ENCODE measurements at regions not wholly inside any gene's neighbourhood (a gene's known extent, or its start where the extent isn't known, plus 50 kb on each side); places are given as distances from the start of the nearest gene placed in this dataset.

DNA sequence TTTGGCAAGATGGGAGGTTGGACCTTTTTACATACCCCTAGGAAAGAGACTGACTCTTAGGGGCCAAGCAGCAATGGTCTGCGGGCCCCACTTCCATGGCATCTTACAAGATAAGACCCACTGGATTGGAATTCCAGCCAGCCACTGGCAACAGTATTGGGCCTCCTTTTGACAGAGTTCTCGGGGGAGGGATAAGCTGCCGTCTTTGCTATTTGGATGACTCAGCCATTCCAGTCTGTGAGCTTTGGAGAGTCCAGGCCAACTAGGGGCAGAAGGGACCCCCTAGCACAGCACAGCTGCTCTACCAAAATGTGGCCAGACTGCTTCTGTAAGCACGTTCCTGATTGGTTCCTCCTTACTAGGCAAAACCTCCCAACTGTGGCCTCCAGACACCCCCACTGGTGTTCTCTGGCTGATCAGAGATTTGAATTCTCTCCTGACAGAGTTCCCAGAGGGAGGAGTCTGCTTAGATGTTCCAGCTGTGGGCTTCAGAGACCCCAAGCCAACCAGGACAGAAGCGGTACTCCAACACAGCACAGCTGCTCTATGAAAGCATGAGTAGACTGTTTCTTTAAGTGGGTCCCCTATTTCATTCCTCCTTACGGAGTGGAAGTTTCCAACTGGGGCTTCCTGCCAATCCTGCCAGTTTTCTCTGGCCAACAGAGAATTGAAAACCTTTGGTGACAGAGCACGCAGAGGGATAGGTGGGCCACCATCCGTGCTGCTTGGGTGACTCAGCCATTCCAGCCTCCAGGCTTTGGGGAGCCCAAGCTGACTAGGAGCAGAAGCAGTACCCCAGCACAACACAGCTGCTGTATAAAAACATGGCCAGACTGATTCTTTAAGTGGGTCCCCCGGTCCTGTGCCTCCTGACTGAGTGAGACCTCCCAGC lies 672.1 kb upstream of the RIOK2 start:
- DNase-seq = no peak

DNA sequence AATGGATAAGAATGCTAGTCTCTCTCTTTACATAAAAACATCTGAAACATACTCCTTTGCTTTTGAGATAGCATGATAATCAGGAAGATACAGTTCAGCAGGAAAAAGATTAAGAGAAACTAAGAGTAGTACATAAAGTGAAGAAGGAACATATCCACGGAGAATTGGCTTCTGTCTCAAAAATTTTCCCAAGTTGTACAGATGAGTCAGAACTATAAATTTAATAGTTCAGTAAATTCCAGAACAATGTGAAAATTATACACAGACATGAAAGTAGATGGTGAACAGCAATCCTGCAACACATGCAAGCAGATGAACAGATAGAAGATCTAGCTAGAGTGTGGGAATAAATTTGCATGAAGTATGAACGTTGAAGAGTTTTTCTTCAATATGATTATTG lies 691.4 kb upstream of the RIOK2 start:
- no peak for DNase-seq

DNA sequence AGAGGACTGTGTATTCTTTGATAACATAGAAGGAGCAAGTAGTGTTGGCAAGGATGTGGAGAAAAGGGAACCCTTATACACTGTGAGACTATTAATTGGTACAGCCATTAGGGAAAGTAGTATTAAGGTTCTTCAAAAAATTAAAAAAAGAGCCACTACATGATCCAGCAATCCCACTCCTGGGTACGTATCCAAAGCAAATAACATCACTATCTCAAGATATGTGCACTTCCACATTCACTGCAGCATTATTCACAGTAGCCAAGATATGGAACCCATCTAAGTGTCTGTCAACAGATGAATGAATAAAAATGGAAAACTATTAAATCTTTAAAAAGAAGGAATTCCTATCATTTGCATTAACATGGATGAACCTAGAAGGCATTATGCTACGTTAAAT lies 693.2 kb upstream of the RIOK2 start:
- no peak for DNase-seq

DNA sequence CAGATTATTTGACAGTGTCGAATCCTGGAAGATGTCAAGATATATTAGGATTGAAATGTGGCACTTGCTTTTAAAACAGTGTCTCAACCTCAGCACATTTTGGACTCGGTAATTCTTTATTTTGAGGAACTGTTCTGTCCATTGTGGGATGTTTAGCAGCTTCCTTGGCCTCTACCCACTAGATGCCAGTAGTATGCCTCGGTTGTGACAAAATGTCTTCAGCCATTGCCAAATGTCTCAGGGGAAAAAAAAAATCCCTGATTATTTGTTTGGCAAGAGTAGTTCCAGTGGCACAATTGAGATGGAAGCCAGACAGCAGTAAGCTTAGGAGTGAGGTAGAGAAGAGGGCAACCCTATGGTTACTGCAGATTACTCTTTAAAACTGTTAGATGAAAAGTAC lies 694.5 kb upstream of the RIOK2 start:
- no peak for DNase-seq

DNA sequence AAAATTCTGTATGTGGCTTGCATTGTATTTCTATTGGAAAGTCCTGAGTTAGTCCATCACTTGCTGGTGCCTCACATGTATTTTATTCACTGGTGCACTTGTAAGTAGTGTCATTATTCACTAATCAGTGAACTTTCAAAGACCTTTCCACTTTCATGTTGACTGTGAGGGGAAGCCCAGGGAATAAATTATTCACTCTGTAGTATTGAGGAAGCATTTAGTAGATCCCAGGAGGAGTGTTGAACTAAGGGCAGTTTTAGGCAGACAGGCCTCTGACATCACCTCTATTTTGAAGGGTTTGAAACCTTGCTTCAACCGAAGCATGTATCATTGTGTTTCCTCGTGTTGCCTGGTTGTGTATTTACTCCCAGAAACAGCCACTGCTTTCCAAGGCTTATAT lies 705.4 kb upstream of the RIOK2 start:
- DNase-seq = no peak

DNA sequence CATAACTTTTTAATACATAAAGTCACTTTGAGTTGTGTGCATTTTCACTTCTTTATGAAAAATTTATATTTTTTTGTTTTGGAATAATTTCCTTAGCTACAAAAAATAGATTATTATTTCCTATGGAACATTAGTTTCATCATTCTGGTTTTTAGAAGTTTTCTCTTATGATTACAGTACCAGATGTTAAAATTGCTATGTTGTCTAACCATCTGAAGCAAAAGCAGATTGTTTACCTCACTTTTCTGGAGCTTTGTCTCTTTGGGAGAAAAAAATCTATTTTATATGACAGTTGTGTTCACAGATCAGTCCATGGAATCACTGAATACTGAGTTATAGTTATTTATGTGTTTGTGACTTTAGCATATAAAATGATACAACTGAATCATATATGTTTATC lies 708.9 kb upstream of the RIOK2 start:
- DNase-seq = no peak

DNA sequence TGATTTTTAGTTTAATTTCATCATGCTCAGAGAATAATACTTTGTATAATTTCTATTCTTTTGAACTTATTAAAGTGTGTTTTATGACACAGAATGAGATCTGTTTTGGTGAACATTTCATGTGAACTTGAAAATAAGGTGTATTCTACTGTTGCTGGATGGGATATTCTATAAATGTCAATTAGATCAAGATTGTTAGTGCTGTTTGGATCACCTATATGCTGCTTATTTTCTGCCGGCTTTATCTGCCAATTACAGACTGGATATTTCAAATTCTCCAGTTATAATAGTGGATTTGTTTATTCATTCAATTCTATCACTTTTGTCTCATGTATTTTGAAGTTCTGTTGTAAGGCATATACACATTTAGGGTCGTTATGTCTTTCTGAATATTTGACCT lies 720.7 kb upstream of the RIOK2 start:
- no peak for DNase-seq

DNA sequence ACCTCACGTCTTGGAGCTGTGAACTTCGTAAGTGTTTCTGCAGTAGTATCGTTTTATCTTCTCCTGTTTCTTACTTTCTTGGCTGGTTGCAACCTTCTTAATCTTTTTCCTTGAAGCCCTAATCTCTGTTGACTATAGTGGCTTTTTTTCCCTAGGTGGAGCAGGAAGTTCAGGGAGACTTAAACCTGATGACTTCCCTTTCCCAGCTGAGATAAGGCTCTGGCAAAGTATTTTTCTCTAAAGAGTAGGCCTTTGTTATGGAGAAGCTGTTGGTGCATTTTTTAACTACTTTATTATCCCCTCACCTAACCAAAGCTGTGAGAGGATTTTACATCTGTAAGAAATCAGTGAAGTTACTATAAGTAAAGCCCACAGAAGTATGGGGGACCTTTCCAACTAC lies 723.1 kb upstream of the RIOK2 start:
- no peak for DNase-seq

DNA sequence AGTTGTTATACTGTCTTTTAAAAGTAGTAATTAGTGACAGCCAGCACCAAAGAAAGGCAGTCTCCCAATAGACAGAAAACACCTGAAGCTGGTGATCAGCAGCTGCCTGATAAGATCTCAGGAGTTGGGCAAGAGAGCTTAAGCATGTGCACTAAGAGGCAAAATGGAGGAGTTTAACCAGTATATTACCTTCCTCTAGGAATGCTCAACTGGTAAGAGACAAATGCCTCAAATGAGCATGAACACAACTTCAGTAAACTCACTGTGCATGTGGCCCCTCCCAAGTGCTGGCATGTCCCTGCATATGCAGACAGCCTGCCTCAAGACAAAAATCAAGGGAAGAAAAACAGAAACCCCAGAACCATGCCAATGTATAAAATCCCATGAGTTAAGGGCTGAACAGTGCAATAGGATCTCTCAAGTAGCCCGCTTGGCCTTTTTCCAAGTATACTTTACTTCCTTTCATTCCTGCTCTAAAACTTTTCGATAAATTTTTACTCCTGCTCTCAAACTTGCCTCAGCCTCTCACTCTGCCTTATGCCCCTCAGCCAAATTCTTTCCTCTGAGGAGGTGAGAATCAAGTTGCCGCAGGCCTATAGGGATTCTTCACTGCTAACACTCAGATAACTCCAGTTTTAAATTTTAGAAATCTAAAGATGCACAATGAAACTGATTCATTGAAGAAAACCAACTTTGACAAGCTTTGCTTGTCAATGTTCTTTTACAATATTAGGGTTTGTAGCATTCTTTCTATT lies 724.8 kb upstream of the RIOK2 start:
- no peak for DNase-seq

DNA sequence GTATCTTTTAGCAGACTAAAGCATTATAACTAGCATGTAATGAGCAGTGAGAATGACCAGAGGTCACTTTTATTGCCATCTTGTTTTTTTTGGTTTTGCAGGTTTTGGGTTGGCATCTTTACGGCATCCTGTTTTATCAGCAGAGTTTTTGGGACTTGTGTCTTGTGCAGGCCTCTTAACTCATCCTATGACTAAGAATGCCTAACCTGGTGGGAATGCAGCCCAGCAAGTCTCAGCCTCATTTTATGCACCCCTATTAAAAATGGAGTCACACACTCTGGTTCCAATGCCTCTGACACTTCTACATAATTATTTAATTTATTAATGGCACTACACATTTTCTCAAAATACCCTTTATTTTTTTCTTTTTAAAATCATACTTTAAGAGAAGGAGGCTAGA lies 726.5 kb upstream of the RIOK2 start:
- DNase-seq = no peak

DNA sequence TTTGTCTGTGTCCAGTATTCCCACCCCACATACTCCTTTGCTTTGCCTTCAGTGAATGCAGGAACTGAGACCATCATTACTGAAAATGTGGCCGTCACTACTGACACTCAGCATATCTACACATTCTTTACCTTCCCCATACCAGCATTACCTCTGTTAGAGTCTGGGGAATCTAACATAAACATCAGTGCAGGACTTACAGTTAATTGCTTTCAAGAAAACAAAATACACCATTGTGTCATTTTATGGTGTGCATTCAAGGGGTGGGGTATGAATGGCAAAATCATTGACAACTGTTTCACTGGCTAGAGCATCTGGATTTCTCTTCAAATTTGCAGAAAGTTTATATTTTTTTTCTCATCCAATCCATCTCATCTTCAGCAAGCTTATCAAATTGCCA lies 731.4 kb upstream of the RIOK2 start:
- DNase-seq = no peak

DNA sequence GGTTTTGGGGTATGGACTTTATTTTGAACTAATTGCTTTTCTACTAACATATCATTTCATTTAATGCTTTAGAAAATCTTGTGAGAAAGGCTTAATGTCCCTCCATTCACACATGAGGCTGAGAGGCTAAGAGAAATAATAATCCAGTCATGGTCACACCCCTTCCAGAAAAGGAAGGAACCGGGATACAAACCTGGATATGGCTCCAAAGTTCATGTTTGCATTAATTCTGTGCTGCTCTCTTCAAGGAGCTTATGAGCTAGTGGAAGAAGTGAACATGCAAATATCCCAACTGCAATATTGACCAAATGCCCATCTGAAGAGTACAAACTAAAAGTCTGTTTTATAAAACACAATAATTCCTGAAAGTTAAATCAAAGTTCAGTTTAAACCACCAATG lies 732.1 kb upstream of the RIOK2 start:
- no peak for DNase-seq

DNA sequence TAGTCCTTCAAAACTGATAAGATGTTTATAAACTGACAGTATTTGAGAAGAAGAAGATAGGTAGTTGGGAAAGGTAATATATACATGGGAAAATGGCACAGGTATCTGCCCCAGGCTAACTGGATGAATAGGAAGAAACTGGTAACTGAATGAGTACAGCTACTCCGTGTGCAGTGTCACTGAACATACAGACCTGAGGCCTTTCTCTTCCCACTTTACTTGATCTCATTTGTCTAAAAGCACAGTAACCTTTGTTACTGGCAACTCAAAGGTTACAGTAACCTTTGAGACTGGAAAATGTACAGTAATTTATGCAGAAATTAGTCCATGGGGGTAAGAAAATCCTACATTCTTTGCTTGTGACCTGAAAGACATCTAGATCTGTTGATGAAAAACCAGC lies 735.0 kb upstream of the RIOK2 start:
- DNase-seq = no peak

DNA sequence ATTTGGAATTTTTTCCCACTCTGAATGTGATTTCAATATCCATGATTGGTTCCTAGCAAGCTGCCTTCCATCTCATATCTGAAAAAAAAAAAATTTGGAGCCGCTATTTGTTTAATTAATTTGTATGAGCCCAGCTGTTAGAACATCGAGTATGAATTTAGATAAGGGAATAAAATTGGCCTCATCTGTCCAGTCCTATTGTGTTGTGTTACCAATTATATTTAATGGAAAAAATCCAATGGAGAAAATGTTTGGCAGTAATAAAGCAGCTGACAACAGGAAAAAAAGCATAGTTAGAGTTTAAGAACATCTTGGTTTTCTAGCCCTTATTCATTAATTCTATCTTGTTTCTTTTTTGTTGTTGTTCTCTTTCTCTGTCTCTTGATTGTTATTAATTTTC lies 735.6 kb upstream of the RIOK2 start:
- DNase-seq = no peak

DNA sequence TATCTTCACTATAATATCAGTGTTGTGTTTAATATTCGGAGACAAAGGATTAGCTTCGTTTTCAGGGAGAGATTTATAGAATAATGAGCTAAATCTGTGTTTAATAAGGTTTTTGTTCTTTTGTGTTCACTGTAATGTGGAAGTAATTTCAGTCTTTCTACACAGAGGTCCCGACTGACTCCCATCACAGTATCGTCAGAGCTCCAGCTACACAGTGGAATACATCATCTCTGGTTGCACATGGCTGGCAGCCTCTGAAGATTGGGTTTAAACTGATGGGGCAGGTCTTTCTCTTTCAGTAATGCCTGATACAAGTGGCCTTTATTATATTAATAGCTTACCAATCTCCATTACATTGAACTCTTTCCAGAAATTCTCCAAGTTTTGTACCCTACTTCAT lies 736.7 kb upstream of the RIOK2 start:
- no peak for DNase-seq

DNA sequence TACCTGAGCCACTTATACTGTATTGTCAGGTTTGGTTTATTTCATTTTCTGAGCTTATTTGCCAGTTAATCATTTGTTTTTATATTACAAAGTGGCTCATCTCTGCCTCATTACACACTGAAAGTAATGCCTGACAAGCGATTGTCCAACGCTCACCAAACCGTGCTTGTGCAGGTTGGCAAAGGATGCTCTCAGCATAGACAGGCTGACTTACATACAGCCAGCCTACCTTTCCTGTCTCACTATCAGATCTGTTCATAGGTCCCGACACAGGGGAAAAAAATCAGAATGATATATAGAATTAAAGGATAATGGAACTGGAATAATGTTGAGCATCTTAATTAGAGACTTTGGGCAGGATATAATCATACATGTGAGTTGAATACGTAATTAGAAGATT lies 739.7 kb upstream of the RIOK2 start:
- no peak for DNase-seq

DNA sequence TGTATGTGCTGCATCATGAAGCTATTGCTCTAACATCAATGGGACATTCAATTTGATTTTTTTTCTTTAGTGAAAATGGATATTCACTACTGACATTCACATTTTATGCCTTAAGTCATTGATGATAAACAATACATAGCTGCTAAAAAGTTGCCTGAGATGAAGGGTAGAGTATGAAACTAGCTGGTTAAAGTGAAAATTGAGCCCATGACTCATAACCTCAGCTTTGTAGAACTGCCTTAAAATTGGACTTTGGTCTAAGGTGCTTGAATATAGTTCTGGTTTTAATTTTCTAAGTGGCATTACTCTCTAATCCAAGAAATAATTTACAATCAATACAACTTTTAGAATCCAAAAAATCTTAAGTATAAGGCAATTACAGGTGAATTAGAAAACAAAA lies 740.4 kb upstream of the RIOK2 start:
- no peak for DNase-seq

DNA sequence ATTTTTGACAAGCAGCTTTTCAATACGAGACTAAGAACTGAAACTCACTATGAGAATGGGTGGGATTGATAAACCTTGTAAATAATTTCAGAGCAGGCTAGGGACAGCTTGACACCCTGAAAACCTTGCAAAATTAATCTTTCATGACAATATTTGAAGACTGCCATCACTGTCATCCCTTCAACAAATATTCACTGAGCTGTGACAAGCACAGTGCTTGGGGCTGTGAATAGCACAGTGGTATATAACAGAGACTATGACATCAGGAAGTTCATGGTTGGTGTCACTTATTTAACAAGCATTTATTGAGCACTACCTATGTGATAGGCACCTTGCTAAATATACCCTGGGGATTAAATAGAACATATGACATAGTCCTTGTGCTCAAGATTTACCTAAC lies 741.0 kb upstream of the RIOK2 start:
- no peak for DNase-seq

DNA sequence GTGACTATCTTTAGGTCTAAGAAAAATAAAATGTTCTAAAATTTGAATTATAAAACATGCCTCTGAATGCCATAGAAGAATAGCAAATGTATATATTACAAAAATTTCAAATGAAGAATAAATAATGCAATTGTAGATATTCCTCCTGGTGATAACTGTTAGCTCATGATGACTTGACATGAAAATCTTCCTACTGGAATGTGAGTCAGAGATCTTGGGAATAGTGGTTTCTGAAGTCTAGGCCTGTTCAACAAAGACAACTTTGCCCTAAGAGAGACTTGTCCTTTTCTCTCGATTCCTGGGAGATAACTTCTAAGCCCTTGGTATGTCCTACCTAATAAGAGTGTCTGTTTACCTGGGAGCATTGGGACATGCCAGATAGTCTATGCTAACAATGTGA lies 746.3 kb upstream of the RIOK2 start:
- no peak for DNase-seq

DNA sequence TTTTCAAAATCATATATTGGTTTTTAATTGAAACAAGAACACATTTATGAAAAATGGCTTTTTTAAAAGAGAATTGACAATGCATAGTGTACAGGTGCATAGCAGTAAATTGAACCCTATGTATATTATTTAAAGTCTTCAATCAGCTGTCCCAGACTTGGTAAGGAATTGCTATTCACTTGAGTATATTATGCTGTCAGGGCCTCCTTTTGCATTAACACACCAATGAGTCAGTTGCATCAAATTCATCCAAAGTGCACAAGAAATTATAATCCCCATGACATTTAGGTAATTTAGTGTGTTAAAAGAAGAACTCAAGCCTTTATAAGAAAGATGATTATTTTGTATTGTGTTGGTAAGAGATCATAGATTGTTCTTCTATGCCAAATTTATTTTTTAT lies 748.8 kb upstream of the RIOK2 start:
- no peak for DNase-seq

DNA sequence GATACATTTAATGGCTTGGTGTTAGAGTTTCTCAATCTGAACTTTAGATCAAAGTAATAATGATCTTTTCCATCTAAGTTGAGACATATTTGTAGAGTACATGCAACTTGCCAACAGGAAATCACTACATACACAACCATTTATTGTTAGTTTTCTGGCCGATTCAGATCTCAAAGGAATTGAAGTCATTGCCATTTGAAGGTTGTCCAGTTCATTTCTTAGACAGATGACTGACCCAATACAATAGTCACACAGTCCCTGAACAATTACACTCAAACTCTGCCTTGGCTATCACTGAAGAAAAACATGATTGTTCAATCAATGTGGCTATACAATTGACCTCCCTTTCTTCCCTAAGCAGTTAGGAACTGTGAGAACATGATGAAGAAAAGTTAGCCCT lies 753.2 kb upstream of the RIOK2 start:
- DNase-seq = no peak

DNA sequence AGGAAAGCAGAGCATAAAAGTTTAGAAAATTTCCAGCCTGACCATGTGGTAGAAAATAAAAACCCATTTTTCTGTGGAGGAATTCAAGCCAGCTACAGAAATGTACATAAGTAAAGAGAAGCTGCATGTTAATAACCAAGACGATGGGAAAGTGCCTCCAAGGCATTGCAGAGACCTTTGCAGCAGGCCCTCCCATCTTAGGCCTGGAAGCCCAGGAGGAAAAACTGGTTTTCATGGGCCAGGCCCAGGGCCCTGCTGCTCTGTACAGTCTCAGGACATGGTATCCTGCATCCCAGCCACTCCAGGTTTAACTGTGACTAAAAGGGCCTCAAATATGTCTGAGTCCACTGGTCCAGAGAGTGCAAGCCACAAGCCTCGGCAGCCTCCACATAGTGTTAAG lies 754.8 kb upstream of the RIOK2 start:
- no peak for DNase-seq

DNA sequence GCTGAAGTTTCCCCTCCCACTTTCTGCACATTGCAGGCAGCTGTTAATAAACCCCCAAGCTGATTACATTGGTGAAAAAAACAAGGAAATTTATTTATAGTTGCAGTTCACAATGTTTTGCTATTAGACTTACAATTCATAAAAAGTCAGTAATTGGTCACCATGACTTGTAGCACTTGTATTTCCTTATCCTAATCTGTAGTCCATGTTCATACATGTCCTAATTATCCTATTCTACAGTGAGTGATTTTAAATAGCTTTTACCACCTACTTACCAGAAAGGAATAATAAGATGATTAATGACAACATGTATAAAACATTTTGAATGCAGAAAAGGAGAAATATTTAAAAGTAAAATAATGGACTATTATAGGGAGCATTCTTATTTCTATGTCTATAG lies 760.0 kb upstream of the RIOK2 start:
- DNase-seq = no peak

DNA sequence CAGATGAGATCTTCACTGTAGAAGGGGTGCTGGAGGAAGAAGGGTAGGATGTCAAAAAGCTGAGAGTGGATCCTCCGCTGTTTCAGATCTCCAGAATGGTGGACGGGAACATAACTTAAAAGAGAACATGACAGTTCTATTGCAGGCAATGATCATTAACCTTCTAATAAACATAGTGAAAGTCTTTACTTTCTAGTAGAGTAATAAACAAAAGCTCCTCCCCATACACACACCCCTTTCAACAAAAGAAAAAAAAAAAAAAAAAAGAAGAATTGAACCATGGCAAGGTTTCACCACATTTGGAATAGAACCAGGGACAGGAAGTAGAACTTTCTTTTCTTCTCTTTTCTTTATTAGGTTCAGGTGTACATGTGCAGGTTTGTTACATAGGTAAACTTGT lies 768.1 kb upstream of the RIOK2 start:
- no peak for DNase-seq

DNA sequence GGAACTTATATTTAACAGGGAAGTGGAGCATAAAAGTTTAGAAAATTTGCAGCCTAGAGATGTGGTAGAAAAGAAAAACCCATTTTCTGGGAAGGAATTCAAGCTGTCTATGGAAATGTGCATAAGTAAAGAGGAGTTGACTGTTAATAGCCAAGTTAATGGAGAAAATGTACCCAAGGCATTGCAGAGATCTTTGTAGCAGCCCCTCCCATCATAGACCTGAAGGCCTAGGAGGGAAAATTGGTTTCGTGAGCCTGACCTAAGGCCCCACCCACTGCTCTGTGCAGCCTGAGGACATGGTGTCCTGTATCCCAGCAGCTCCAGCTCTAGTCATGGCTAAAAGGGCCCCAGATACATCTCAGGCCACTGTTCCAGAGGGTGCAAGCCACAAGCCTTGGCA lies 772.4 kb upstream of the RIOK2 start:
- DNase-seq = no peak

Data from activated CD4-positive, alpha-beta T cell treated with anti-CD3 and anti-CD28 coated beads, Interleukin-2, amount 50 U/mL, for 48 hours (primary cell).